ENCODE measurements at regions not wholly inside any gene's neighbourhood (a gene's known extent, or its start where the extent isn't known, plus 50 kb on each side); places are given as distances from the start of the nearest gene placed in this dataset.

- no peak for TF ChIP-seq SIN3A (IDR thresholded peaks at IDR 0.05; ENCODE audit: borderline replicate concordance, insufficient read depth, low read length)
- no peak for TF ChIP-seq REST (IDR thresholded peaks at IDR 0.05; ENCODE audit: insufficient read depth in 1 of 2, low read depth in 2 of 2, low read length in 2 of 2)
- no peak for TF ChIP-seq POLR2AphosphoS5 (IDR thresholded peaks at IDR 0.05; ENCODE audit: low read depth, low read length)
- TF ChIP-seq FOXP2 (optimal IDR thresholded peaks at IDR 0.05; ENCODE audit: borderline replicate concordance, extremely low read depth, extremely low read length, insufficient read depth): no peak
- TF ChIP-seq TAF1 (IDR thresholded peaks at IDR 0.05; ENCODE audit: borderline replicate concordance, insufficient read depth, low read length): no peak
These were observed 513.6 kb upstream of the DPH6 start for GRCh38 chr15:36059596-36059995.

GRCh38 chr15:36062357-36062756 lies 516.4 kb upstream of the DPH6 start:
- TF ChIP-seq REST (IDR thresholded peaks at IDR 0.05; ENCODE audit: insufficient read depth in 1 of 2, low read depth in 2 of 2, low read length in 2 of 2) (no peak), FOXP2 (optimal IDR thresholded peaks at IDR 0.05; ENCODE audit: borderline replicate concordance, extremely low read depth, extremely low read length, insufficient read depth) (no peak), SIN3A (IDR thresholded peaks at IDR 0.05; ENCODE audit: borderline replicate concordance, insufficient read depth, low read length) (no peak), TAF1 (IDR thresholded peaks at IDR 0.05; ENCODE audit: borderline replicate concordance, insufficient read depth, low read length) (no peak), POLR2AphosphoS5 (IDR thresholded peaks at IDR 0.05; ENCODE audit: low read depth, low read length) (no peak)

- TF ChIP-seq POLR2AphosphoS5 (IDR thresholded peaks at IDR 0.05; ENCODE audit: low read depth, low read length) (no peak), REST (IDR thresholded peaks at IDR 0.05; ENCODE audit: insufficient read depth in 1 of 2, low read depth in 2 of 2, low read length in 2 of 2) (no peak), TAF1 (IDR thresholded peaks at IDR 0.05; ENCODE audit: borderline replicate concordance, insufficient read depth, low read length) (no peak), SIN3A (IDR thresholded peaks at IDR 0.05; ENCODE audit: borderline replicate concordance, insufficient read depth, low read length) (no peak), FOXP2 (optimal IDR thresholded peaks at IDR 0.05; ENCODE audit: borderline replicate concordance, extremely low read depth, extremely low read length, insufficient read depth) (no peak)
These were observed 512.7 kb upstream of the CDIN1 start for GRCh38 chr15:36066757-36067156.

GRCh38 chr15:36067483-36068274 lies 511.7 kb upstream of the CDIN1 start:
- no peak for TF ChIP-seq POLR2AphosphoS5 (IDR thresholded peaks at IDR 0.05; ENCODE audit: low read depth, low read length)
- no peak for TF ChIP-seq SIN3A (IDR thresholded peaks at IDR 0.05; ENCODE audit: borderline replicate concordance, insufficient read depth, low read length)
- TF ChIP-seq REST (IDR thresholded peaks at IDR 0.05; ENCODE audit: insufficient read depth in 1 of 2, low read depth in 2 of 2, low read length in 2 of 2): no peak
